HFFc6 (cell line): ENCODE measurements at regions not wholly inside any gene's neighbourhood (a gene's known extent, or its start where the extent isn't known, plus 50 kb on each side); places are given as distances from the start of the nearest gene placed in this dataset.
"Not testable (repeated sequence)": the region's sequence is repeated elsewhere in the genome, so short reads cannot be mapped to it uniquely, and the experiment has no call there.

Source experiments
- DNase-seq: peaks from one replicate; pipeline ENCODE4 v3.0.0-alpha.2; 2018
- H3K27ac Mint-ChIP-seq: 2 replicates; pipeline ENCODE4 v1.8.0; 2020; ENCODE audit warnings: mild to moderate bottlenecking, mixed read lengths
- H3K27me3 Mint-ChIP-seq: 2 replicates; pipeline ENCODE4 v1.8.0; 2021; ENCODE audit warnings: mild to moderate bottlenecking, moderate library complexity, mixed read lengths; ENCODE audit not compliant: insufficient read depth
- H3K36me3 Mint-ChIP-seq: 2 replicates; pipeline ENCODE4 v1.8.0; 2021; ENCODE audit warnings: low read depth, mixed read lengths
- H3K4me1 Mint-ChIP-seq: 2 replicates; pipeline ENCODE4 v1.8.0; 2020; ENCODE audit warnings: low read depth, mixed read lengths
- H3K4me3 Mint-ChIP-seq: 2 replicates; pipeline ENCODE4 v1.8.0; 2020; ENCODE audit warnings: mild to moderate bottlenecking, moderate library complexity, mixed read lengths
- H3K9me3 Mint-ChIP-seq: 2 replicates; pipeline ENCODE4 v1.8.0; 2020; ENCODE audit warnings: mild to moderate bottlenecking, mixed read lengths
- CTCF ChIP-seq: fragments of 200-600 bp; sonication (generic); IDR thresholded peaks from 2 replicates; pipeline ENCODE4 v1.5.0; 2021; ENCODE audit warnings: antibody characterized with exemption, mild to moderate bottlenecking

DNA sequence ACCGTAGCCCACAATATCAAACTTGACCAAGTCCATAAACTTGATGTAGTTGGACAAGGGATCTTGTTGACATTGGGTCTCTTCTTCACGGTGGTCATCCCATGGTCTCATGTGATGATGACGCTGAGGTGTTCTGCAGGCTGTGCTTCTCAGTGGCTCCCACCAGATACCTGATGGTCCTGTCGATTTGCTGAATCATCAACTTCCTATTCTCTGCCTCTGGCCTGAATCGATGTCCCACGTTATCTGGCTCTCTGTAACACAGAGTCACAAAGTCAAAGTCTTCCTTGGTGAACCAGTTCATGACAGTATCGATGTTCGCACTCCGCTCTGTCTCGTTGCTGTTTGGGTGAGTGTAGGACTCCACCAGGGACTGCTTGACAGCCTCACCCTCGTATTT lies 217.2 kb upstream of the FRG2C start:
- not testable (repeated sequence) for H3K36me3 Mint-ChIP-seq, DNase-seq, H3K27ac Mint-ChIP-seq, H3K4me3 Mint-ChIP-seq, H3K27me3 Mint-ChIP-seq, H3K9me3 Mint-ChIP-seq, H3K4me1 Mint-ChIP-seq

DNA sequence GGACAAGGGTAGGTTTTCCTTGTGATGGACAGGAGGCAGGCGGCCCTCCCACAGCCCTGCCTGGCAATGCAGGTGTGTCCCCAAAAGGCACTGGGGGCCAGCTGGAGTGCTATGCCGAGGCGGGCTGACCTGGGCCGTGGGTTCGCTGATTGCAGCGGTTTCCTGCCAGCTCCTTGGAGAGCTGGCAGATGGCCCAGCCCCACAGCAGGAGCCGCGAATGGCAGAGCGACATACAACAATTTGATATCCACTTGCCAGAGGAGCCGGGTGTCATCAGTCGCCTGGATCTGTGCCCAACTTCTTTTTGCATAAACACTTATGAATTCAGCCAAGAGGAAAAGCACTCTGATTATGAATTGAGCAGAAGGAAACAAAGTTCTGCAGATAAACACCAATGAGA lies 210.8 kb upstream of the FRG2C start:
- not testable (repeated sequence) for H3K4me3 Mint-ChIP-seq, DNase-seq, H3K36me3 Mint-ChIP-seq, H3K27me3 Mint-ChIP-seq, H3K9me3 Mint-ChIP-seq, H3K4me1 Mint-ChIP-seq, H3K27ac Mint-ChIP-seq

DNA sequence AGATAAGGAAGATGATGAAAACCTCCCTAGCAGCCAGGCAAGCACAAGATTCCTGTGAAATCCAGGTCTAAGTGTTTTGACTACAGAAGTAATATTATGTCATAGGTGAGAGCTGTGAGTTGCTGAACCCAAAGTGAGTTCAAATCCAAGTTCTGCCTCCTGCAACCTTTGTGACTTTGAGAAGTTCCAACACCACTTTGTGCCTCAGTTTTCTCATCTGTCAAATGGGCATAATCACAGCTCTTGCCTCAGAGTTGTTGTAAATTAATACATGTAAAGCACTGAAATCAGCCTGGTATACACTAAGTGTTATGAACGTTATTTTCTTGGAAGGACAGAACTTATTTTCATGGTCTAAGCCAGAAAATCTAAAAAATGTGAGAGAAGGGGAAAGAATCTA lies 210.3 kb upstream of the FRG2C start:
- not testable (repeated sequence) for H3K9me3 Mint-ChIP-seq, H3K4me1 Mint-ChIP-seq, H3K27me3 Mint-ChIP-seq, H3K27ac Mint-ChIP-seq, H3K4me3 Mint-ChIP-seq, H3K36me3 Mint-ChIP-seq, DNase-seq

DNA sequence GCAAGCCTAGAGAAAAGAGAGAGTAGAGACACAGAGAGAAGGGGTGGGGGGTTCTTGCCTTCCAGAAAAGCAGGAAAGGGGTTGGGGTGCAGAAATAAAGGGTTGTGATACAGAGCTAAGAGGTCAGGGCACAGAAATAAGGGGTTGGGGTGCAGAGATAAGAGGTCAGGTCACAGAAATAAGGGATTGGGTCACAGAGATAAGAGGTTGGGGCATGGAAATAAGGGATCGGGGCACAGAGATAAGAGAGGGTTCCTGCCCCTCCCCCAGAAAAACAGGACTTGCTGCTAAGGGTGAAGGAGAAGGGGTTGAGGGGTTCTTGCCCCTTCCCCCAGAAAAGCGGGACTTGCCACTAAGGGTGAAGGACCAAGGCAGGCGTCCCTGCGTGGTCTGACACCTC lies 189.6 kb upstream of the FRG2C start:
- not testable (repeated sequence) for H3K36me3 Mint-ChIP-seq, H3K27ac Mint-ChIP-seq, H3K27me3 Mint-ChIP-seq, H3K9me3 Mint-ChIP-seq, DNase-seq, H3K4me1 Mint-ChIP-seq, H3K4me3 Mint-ChIP-seq

DNA sequence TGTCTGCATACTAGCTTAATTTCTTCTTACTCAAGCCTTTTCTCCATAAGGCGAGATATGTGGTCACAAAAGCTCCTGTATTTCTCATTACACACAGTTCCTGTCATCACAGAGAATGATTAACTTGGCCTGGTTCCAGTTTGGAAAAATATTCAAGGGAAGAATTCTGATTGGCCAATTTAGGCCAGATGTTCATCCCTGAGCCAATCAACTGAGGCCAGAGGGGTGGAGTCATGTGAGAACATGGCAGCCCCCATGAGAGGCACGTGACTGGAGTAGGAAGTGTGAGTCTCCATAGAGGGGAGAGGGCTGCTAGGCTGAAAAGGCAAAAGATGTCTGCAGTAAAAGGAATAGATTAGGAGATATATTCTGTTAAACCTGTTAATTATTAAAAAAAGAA lies 167.5 kb upstream of the FRG2C start:
- not testable (repeated sequence) for H3K4me3 Mint-ChIP-seq, H3K27me3 Mint-ChIP-seq, H3K4me1 Mint-ChIP-seq, H3K9me3 Mint-ChIP-seq, H3K27ac Mint-ChIP-seq, DNase-seq, H3K36me3 Mint-ChIP-seq

DNA sequence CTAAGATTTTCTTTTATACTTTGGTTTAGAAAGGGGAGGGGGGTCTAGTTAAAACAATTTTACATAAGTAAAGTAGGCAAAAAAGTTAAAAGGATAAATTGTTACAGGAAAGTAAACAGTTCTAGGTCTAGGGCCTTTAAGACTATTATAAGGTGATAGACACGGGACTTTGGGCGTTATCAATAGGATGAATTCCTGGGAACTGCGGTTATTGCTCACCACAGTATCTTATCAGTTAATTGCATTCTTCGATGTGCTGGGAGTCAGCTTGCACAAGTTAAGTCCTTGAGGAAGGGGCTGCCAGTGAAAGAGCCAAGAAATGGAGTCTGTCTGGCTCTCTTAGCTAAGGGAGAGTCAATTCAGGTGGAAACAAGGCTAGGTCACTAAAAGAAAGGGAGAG lies 163.8 kb upstream of the FRG2C start:
- H3K27me3 Mint-ChIP-seq, H3K36me3 Mint-ChIP-seq, H3K27ac Mint-ChIP-seq, DNase-seq, H3K4me1 Mint-ChIP-seq, H3K4me3 Mint-ChIP-seq, H3K9me3 Mint-ChIP-seq: not testable (repeated sequence)

DNA sequence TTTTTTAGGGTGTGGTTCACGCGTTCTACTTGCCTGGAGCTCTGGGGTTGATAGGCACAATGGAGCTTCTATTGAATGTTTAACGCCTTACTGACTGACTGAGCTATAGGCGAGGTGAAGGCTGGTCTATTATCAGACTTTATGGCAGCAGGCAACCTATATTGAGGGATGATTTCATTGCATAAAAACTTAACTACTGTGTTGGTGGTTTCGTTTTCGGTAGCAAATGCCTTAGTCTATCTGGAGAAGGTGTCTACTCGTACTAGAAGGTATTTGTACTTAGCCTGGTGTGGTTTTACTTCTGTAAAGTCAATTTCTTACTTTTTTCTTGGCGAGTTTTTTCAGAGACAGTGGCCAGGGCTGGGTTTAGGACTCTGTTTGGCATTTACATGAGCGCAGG lies 162.0 kb upstream of the FRG2C start:
- peak overlapping the region; percentile 81; the same call in 1 of the 2 replicates for H3K4me3 Mint-ChIP-seq
- not testable (repeated sequence) for H3K27me3 Mint-ChIP-seq, H3K9me3 Mint-ChIP-seq, H3K27ac Mint-ChIP-seq, H3K36me3 Mint-ChIP-seq, H3K4me1 Mint-ChIP-seq, DNase-seq

- Mint-ChIP-seq H3K27ac (peak overlapping the region; percentile 73; the same call in 1 of the 2 replicates), H3K4me3 (peak overlapping the region; percentile 81; the same call in 1 of the 2 replicates)
- DNase-seq = not testable (repeated sequence)
Measured at GRCh38 chr3:75502769-75503756, 161.1 kb upstream of the FRG2C start.

GRCh38 chr3:75506603-75507002 lies 157.5 kb upstream of the FRG2C start:
- peaks cover 16% of the 10 kb centered on the region for H3K9me3 Mint-ChIP-seq
- DNase-seq = no peak
- no peak for TF ChIP-seq CTCF

More at GRCh38 chr3:75502769-75503756, 161.1 kb upstream of the FRG2C start:
- H3K9me3 Mint-ChIP-seq, H3K36me3 Mint-ChIP-seq, H3K27me3 Mint-ChIP-seq, H3K4me1 Mint-ChIP-seq: not testable (repeated sequence)

DNA sequence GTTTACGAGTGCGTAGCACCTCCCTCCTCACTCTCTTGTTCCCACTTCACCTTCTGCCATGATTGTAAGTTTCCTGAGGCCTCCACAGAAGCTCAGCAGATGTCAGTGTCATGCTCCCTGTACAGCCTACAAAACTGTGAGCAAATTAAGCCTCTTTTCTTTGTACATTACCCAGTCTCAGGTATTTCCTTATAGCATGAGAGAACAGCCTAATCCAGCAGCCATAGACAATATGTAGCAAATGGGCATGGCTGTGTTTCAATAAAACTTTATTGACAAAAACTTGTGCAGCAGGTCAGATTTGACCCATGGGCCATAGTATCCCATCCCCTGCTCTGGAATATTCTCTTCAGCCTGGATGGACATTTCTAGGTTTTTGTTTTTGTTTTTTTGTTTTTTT lies 156.2 kb upstream of the FRG2C start:
- not testable (repeated sequence) for DNase-seq, H3K4me3 Mint-ChIP-seq, H3K36me3 Mint-ChIP-seq, H3K4me1 Mint-ChIP-seq, H3K27ac Mint-ChIP-seq, H3K27me3 Mint-ChIP-seq
- H3K9me3 Mint-ChIP-seq = peaks cover 24% of the 10 kb centered on the region

More at GRCh38 chr3:75506603-75507002, 157.5 kb upstream of the FRG2C start:
- Mint-ChIP-seq H3K27ac (no peak overlapping the region), H3K4me1 (peaks cover 10% of the 10 kb centered on the region; the same call in 1 of the 2 replicates), H3K4me3 (no peak overlapping the region), H3K27me3 (no peaks in the 10 kb centered on the region; the same call in 1 of the 2 replicates), H3K36me3 (no peaks in the 10 kb centered on the region)

DNA sequence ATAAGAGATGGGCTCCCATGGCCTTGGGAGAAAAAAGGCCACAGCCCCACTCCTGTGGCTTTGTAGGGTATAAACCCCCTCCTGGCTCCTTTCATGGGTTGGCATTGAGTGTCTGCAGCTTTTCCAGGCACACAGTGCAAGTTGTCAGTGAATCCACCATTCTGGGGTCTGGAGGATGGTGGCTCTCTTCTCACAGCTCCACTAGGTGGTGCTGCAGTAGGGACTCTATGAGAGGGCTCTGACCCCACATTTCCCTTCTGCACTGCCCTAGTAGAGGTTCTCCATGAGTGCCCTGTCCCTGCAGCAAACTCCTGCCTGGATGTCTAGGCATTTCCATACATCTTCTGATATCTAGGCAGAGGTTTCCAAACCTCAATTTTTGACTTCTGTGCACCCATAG lies 136.5 kb upstream of the FRG2C start:
- not testable (repeated sequence) for H3K36me3 Mint-ChIP-seq, H3K4me1 Mint-ChIP-seq, H3K27ac Mint-ChIP-seq, H3K9me3 Mint-ChIP-seq, H3K27me3 Mint-ChIP-seq, DNase-seq, H3K4me3 Mint-ChIP-seq
